ENCODE measurements at regions not wholly inside any gene's neighbourhood (a gene's known extent, or its start where the extent isn't known, plus 50 kb on each side); places are given as distances from the start of the nearest gene placed in this dataset.

DNA sequence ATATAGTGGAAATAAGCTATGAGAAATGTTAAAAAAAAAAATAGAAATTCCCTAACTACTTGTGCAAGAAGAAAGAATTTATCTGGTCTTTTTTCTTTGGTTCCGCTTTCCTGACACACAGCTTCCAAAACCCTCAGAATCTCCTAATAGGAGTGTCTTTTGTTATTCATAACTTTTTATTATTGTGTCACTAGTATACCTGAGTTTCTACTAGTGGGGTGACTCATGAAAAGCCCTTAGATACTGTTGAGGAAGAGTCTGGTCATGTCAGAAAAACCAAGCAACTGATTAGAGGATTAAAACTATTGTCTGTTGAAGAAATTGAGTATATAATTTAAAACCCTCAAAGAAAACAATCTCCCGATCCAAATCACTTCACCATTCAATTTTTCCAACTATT lies 152.8 kb upstream of the IFNE start:
- TF ChIP-seq, protein P1, sequence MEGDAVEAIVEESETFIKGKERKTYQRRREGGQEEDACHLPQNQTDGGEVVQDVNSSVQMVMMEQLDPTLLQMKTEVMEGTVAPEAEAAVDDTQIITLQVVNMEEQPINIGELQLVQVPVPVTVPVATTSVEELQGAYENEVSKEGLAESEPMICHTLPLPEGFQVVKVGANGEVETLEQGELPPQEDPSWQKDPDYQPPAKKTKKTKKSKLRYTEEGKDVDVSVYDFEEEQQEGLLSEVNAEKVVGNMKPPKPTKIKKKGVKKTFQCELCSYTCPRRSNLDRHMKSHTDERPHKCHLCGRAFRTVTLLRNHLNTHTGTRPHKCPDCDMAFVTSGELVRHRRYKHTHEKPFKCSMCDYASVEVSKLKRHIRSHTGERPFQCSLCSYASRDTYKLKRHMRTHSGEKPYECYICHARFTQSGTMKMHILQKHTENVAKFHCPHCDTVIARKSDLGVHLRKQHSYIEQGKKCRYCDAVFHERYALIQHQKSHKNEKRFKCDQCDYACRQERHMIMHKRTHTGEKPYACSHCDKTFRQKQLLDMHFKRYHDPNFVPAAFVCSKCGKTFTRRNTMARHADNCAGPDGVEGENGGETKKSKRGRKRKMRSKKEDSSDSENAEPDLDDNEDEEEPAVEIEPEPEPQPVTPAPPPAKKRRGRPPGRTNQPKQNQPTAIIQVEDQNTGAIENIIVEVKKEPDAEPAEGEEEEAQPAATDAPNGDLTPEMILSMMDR (IDR thresholded peaks at IDR 0.05 in 8 of 11, conservative IDR thresholded peaks at IDR 0.05 in 3 of 11) = no peak
- TF ChIP-seq POLR2A (IDR thresholded peaks at IDR 0.05) = no peak
